NCI-H524 treated with DMSO at 0.1 percent for 48 hours (cell line): ENCODE measurements at regions not wholly inside any gene's neighbourhood (a gene's known extent, or its start where the extent isn't known, plus 50 kb on each side); places are given as distances from the start of the nearest gene placed in this dataset.
"Not testable (repeated sequence)": the region's sequence is repeated elsewhere in the genome, so short reads cannot be mapped to it uniquely, and the experiment has no call there.

Experiments
- DNase-seq: peaks from one replicate; lab custom pipeline; 2025; lab: John Stamatoyannopoulos, UW

- no peak for DNase-seq
Measured at GRCh38 chr2:129014432-129014831, 695.8 kb upstream of the HS6ST1 start.

GRCh38 chr2:129015397-129016285 lies 697.0 kb upstream of the HS6ST1 start:
- DNase-seq = no peak

GRCh38 chr2:129016972-129017371 lies 698.3 kb upstream of the HS6ST1 start:
- DNase-seq = no peak

- DNase-seq = no peak
Measured at GRCh38 chr2:129024796-129025195, 706.1 kb upstream of the HS6ST1 start.

- DNase-seq = no peak
Measured at GRCh38 chr2:129035992-129036391, 717.3 kb upstream of the HS6ST1 start.

- DNase-seq = not testable (repeated sequence)
Measured at GRCh38 chr2:129043677-129044076, 725.0 kb upstream of the HS6ST1 start.

GRCh38 chr2:129046475-129046874 lies 727.8 kb upstream of the HS6ST1 start:
- DNase-seq = not testable (repeated sequence)

GRCh38 chr2:129050101-129050500 lies 731.4 kb upstream of the HS6ST1 start:
- no peak for DNase-seq

GRCh38 chr2:129055242-129055641 lies 736.6 kb upstream of the HS6ST1 start:
- DNase-seq = no peak

GRCh38 chr2:129055824-129056223 lies 737.2 kb upstream of the HS6ST1 start:
- no peak for DNase-seq

- no peak for DNase-seq
Measured at GRCh38 chr2:129056309-129056958, 737.8 kb upstream of the HS6ST1 start.

- no peak for DNase-seq
Measured at GRCh38 chr2:129056959-129057317, 738.3 kb upstream of the HS6ST1 start.

GRCh38 chr2:129058981-129059380 lies 740.3 kb upstream of the HS6ST1 start:
- DNase-seq = no peak

- DNase-seq = no peak
Measured at GRCh38 chr2:129059476-129059875, 740.8 kb upstream of the HS6ST1 start.

GRCh38 chr2:129061069-129061768 lies 742.6 kb upstream of the HS6ST1 start:
- DNase-seq = no peak

GRCh38 chr2:129061769-129062121 lies 743.1 kb upstream of the HS6ST1 start:
- no peak for DNase-seq

- no peak for DNase-seq
Measured at GRCh38 chr2:129062146-129062912, 743.7 kb upstream of the HS6ST1 start.

- no peak for DNase-seq
Measured at GRCh38 chr2:129067070-129067469, 748.4 kb upstream of the HS6ST1 start.

- no peak for DNase-seq
Measured at GRCh38 chr2:129067953-129068352, 749.3 kb upstream of the HS6ST1 start.

GRCh38 chr2:129068543-129068942 lies 749.9 kb upstream of the HS6ST1 start:
- no peak for DNase-seq

GRCh38 chr2:129069875-129070594 lies 751.4 kb upstream of the HS6ST1 start:
- no peak for DNase-seq

- DNase-seq = no peak
Measured at GRCh38 chr2:129070663-129071062, 752.0 kb upstream of the HS6ST1 start.
